Panc1 (cell line): ENCODE measurements at regions not wholly inside any gene's neighbourhood (a gene's known extent, or its start where the extent isn't known, plus 50 kb on each side); places are given as distances from the start of the nearest gene placed in this dataset.

Source experiments
- CTCF ChIP-seq: fragments of 450-650 bp; IDR thresholded peaks from 2 replicates; pipeline ENCODE4 v1.5.1; 2017; ENCODE audit warnings: mild to moderate bottlenecking
- POLR2AphosphoS5 ChIP-seq: IDR thresholded peaks from 2 replicates; pipeline ENCODE4 v1.6.1; 2012; ENCODE audit warnings: mild to moderate bottlenecking, low read depth, low read length, moderate library complexity
- SIN3A ChIP-seq: IDR thresholded peaks from 2 replicates; pipeline ENCODE4 v1.6.1; 2012; ENCODE audit warnings: low read depth, mild to moderate bottlenecking, low read length, moderate library complexity, borderline replicate concordance; ENCODE audit not compliant: insufficient read depth

GRCh38 chr17:34156401-34156740 is 98.7 kb upstream of the CCL2 start:
- TF ChIP-seq CTCF (no peak), POLR2AphosphoS5 (no peak), SIN3A (no peak)
